Right forelimb (tissue), 1 donor: ENCODE measurements at regions not wholly inside any gene's neighbourhood (a gene's known extent, or its start where the extent isn't known, plus 50 kb on each side); places are given as distances from the start of the nearest gene placed in this dataset.

Experiments
- DNase-seq: peaks from one replicate; pipeline ENCODE4 v3.0.0-alpha.2; 2018

- DNase-seq, result peak; percentile 28
Observed at GRCh38 chr13:44293908-44294735, 79.5 kb upstream of the SERP2 start.

GRCh38 chr13:44294876-44295275, 78.7 kb upstream of the SERP2 start:
- DNase-seq, result no peak

- DNase-seq, result no peak
Observed at GRCh38 chr13:44296856-44297255, 76.8 kb upstream of the SERP2 start.

GRCh38 chr13:44298314-44298713, 75.3 kb upstream of the SERP2 start:
- no peak for DNase-seq

GRCh38 chr13:44299152-44299943, 74.3 kb upstream of the SERP2 start:
- no peak for DNase-seq

- no peak for DNase-seq
Observed at GRCh38 chr13:44300895-44301638, 72.6 kb upstream of the SERP2 start.

- no peak for DNase-seq
Observed at GRCh38 chr13:44301639-44302015, 72.0 kb upstream of the SERP2 start.

GRCh38 chr13:44302233-44302632, 71.4 kb upstream of the SERP2 start:
- no peak for DNase-seq

GRCh38 chr13:44302940-44303575, 70.6 kb upstream of the SERP2 start:
- DNase-seq, result no peak

- peak; percentile 69 for DNase-seq
Observed at GRCh38 chr13:44303681-44304432, 69.8 kb upstream of the SERP2 start.

GRCh38 chr13:44304433-44304725, 69.2 kb upstream of the SERP2 start:
- no peak for DNase-seq

- DNase-seq, result no peak
Observed at GRCh38 chr13:44305286-44305685, 68.3 kb upstream of the SERP2 start.

- no peak for DNase-seq
Observed at GRCh38 chr13:44305917-44306370, 67.7 kb upstream of the SERP2 start.

GRCh38 chr13:44306371-44307192, 67.0 kb upstream of the SERP2 start:
- peak; percentile 71 for DNase-seq

GRCh38 chr13:44307255-44307654, 66.4 kb upstream of the SERP2 start:
- no peak for DNase-seq

GRCh38 chr13:44307844-44308243, 65.8 kb upstream of the SERP2 start:
- DNase-seq, result no peak

- no peak for DNase-seq
Observed at GRCh38 chr13:44308352-44308751, 65.3 kb upstream of the SERP2 start.

- DNase-seq, result no peak
Observed at GRCh38 chr13:44309794-44310757, 63.5 kb upstream of the SERP2 start.

- no peak for DNase-seq
Observed at GRCh38 chr13:44311011-44311780, 62.4 kb upstream of the SERP2 start.
